SK-N-SH treated with all-trans-retinoic acid at 6 μM for 48 hours (cell line): ENCODE measurements at regions not wholly inside any gene's neighbourhood (a gene's known extent, or its start where the extent isn't known, plus 50 kb on each side); places are given as distances from the start of the nearest gene placed in this dataset.

Source experiments
- ATAC-seq: fragments of 200-7000 bp; cut with Tn5 transposase; 3 replicates; pipeline ENCODE4 v1.9.1; 2020; ENCODE audit warnings: mild to moderate bottlenecking, moderate library complexity
- BACH2 ChIP-seq: fragments of 250-450 bp; sonication (Bioruptor Pico); IDR thresholded peaks from 2 replicates; pipeline ENCODE4 v1.9.0; 2021; ENCODE audit warnings: mild to moderate bottlenecking, borderline replicate concordance
- CSDC2 ChIP-seq: fragments of 250-450 bp; sonication (Bioruptor Pico); IDR thresholded peaks from 2 replicates; pipeline ENCODE4 v1.5.0; 2020; ENCODE audit warnings: mild to moderate bottlenecking, moderate library complexity
- ESRRG ChIP-seq: fragments of 250-450 bp; sonication (Bioruptor Pico); IDR thresholded peaks from 2 replicates; pipeline ENCODE4 v1.6.1; 2021; ENCODE audit warnings: mild to moderate bottlenecking
- ISL1 ChIP-seq: fragments of 250-450 bp; sonication (Bioruptor Pico); IDR thresholded peaks from 2 replicates; pipeline ENCODE4 v2.1.2; 2022; ENCODE audit warnings: mild to moderate bottlenecking, moderate library complexity
- OSR1 ChIP-seq: fragments of 250-450 bp; sonication (Bioruptor Pico); IDR thresholded peaks from 2 replicates; pipeline ENCODE4 v1.8.0; 2022; ENCODE audit warnings: moderate library complexity, mild to moderate bottlenecking, inconsistent platforms
- POU6F1 ChIP-seq: fragments of 250-450 bp; sonication (Bioruptor Pico); IDR thresholded peaks from 2 replicates; pipeline ENCODE4 v1.8.0; 2021; ENCODE audit warnings: low read depth, mild to moderate bottlenecking, moderate library complexity, borderline replicate concordance
- PPARA ChIP-seq: fragments of 250-450 bp; sonication (Bioruptor Pico); IDR thresholded peaks from 2 replicates; pipeline ENCODE4 v1.5.0; 2020; ENCODE audit warnings: mild to moderate bottlenecking, borderline replicate concordance
- SNAI2 ChIP-seq: fragments of 250-450 bp; sonication (Bioruptor Pico); IDR thresholded peaks from 2 replicates; pipeline ENCODE4 v1.5.0; 2020; ENCODE audit warnings: mild to moderate bottlenecking, moderate library complexity
- TCF4 ChIP-seq: fragments of 250-450 bp; sonication (Bioruptor Pico); IDR thresholded peaks from 2 replicates; pipeline ENCODE4 v1.8.0; 2021; ENCODE audit warnings: mild to moderate bottlenecking, moderate library complexity, borderline replicate concordance
- TOX ChIP-seq: fragments of 250-450 bp; sonication (Bioruptor Pico); IDR thresholded peaks from 2 replicates; pipeline ENCODE4 v1.8.0; 2021; ENCODE audit warnings: mild to moderate bottlenecking, moderate library complexity, borderline replicate concordance
- ZC3H10 ChIP-seq: fragments of 250-450 bp; sonication (Bioruptor Pico); IDR thresholded peaks from 2 replicates; pipeline ENCODE4 v1.5.1; 2021; ENCODE audit warnings: mild to moderate bottlenecking, moderate library complexity
- ZFP3 ChIP-seq: fragments of 250-450 bp; sonication (Bioruptor Pico); IDR thresholded peaks from 2 replicates; pipeline ENCODE4 v1.5.0; 2020; ENCODE audit warnings: mild to moderate bottlenecking, moderate library complexity
- TF ChIP-seq, protein P1 (sequence below): fragments of 250-450 bp; sonication (Bioruptor Pico); IDR thresholded peaks from 2 replicates; pipeline ENCODE4 v1.5.1; 2021; ENCODE audit warnings: mild to moderate bottlenecking, moderate library complexity
- TF ChIP-seq, protein P2 (sequence below): fragments of 250-450 bp; sonication (Bioruptor Pico); IDR thresholded peaks from 2 replicates; pipeline ENCODE4 v1.5.1; 2020; ENCODE audit warnings: low read depth, mild to moderate bottlenecking, moderate library complexity
- TF ChIP-seq, protein P3 (sequence below): fragments of 250-450 bp; sonication (Bioruptor Pico); IDR thresholded peaks from 2 replicates; pipeline ENCODE4 v1.5.0; 2020; ENCODE audit warnings: mild to moderate bottlenecking, moderate library complexity

GRCh38 chr1:181413836-181414235 lies 69.5 kb upstream of the CACNA1E start:
- TF ChIP-seq OSR1 = no peak
- TF ChIP-seq, protein P1, sequence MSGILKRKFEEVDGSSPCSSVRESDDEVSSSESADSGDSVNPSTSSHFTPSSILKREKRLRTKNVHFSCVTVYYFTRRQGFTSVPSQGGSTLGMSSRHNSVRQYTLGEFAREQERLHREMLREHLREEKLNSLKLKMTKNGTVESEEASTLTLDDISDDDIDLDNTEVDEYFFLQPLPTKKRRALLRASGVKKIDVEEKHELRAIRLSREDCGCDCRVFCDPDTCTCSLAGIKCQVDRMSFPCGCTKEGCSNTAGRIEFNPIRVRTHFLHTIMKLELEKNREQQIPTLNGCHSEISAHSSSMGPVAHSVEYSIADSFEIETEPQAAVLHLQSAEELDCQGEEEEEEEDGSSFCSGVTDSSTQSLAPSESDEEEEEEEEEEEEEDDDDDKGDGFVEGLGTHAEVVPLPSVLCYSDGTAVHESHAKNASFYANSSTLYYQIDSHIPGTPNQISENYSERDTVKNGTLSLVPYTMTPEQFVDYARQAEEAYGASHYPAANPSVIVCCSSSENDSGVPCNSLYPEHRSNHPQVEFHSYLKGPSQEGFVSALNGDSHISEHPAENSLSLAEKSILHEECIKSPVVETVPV (CRISPR knock-in tag) = no peak
- no peak for TF ChIP-seq POU6F1 (CRISPR knock-in tag)
- no peak for TF ChIP-seq BACH2
- TF ChIP-seq CSDC2 = no peak
- no peak for TF ChIP-seq ISL1 (CRISPR knock-in tag)
- TF ChIP-seq, protein P2, sequence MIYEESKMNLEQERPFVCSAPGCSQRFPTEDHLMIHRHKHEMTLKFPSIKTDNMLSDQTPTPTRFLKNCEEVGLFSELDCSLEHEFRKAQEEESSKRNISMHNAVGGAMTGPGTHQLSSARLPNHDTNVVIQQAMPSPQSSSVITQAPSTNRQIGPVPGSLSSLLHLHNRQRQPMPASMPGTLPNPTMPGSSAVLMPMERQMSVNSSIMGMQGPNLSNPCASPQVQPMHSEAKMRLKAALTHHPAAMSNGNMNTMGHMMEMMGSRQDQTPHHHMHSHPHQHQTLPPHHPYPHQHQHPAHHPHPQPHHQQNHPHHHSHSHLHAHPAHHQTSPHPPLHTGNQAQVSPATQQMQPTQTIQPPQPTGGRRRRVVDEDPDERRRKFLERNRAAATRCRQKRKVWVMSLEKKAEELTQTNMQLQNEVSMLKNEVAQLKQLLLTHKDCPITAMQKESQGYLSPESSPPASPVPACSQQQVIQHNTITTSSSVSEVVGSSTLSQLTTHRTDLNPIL = no peak
- TF ChIP-seq ZC3H10 (CRISPR knock-in tag) = no peak
- TF ChIP-seq, protein P3, sequence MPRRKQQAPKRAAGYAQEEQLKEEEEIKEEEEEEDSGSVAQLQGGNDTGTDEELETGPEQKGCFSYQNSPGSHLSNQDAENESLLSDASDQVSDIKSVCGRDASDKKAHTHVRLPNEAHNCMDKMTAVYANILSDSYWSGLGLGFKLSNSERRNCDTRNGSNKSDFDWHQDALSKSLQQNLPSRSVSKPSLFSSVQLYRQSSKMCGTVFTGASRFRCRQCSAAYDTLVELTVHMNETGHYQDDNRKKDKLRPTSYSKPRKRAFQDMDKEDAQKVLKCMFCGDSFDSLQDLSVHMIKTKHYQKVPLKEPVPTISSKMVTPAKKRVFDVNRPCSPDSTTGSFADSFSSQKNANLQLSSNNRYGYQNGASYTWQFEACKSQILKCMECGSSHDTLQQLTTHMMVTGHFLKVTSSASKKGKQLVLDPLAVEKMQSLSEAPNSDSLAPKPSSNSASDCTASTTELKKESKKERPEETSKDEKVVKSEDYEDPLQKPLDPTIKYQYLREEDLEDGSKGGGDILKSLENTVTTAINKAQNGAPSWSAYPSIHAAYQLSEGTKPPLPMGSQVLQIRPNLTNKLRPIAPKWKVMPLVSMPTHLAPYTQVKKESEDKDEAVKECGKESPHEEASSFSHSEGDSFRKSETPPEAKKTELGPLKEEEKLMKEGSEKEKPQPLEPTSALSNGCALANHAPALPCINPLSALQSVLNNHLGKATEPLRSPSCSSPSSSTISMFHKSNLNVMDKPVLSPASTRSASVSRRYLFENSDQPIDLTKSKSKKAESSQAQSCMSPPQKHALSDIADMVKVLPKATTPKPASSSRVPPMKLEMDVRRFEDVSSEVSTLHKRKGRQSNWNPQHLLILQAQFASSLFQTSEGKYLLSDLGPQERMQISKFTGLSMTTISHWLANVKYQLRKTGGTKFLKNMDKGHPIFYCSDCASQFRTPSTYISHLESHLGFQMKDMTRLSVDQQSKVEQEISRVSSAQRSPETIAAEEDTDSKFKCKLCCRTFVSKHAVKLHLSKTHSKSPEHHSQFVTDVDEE (CRISPR knock-in tag) = no peak
- TF ChIP-seq ZFP3 = no peak
- TF ChIP-seq SNAI2 (CRISPR knock-in tag) = no peak
- no peak for TF ChIP-seq TCF4 (CRISPR knock-in tag)
- ATAC-seq = no peak

GRCh38 chr1:181416268-181416860 lies 67.0 kb upstream of the CACNA1E start:
- ATAC-seq = no peak
- no peak for TF ChIP-seq ZFP3
- TF ChIP-seq, protein P3 (CRISPR knock-in tag) = no peak
- no peak for TF ChIP-seq SNAI2 (CRISPR knock-in tag)
- no peak for TF ChIP-seq POU6F1 (CRISPR knock-in tag)

GRCh38 chr1:181417915-181418314 lies 65.4 kb upstream of the CACNA1E start:
- no peak for ATAC-seq
- TF ChIP-seq ZFP3 (no peak), ESRRG (CRISPR knock-in tag) (no peak), ZC3H10 (CRISPR knock-in tag) (no peak)

GRCh38 chr1:181423301-181423918 lies 59.9 kb upstream of the CACNA1E start:
- TF ChIP-seq SNAI2 (CRISPR knock-in tag) (no peak), ISL1 (CRISPR knock-in tag) (no peak), TOX (CRISPR knock-in tag) (no peak), ESRRG (CRISPR knock-in tag) (no peak), PPARA (CRISPR knock-in tag) (no peak)
- TF ChIP-seq, all 23 proteins: peak for 0
- ATAC-seq = peak; percentile 82
